Erythroblast (primary cell): ENCODE measurements at regions not wholly inside any gene's neighbourhood (a gene's known extent, or its start where the extent isn't known, plus 50 kb on each side); places are given as distances from the start of the nearest gene placed in this dataset.

Experiments used
- GATA1 ChIP-seq: IDR thresholded peaks from 2 replicates; pipeline ENCODE4 v1.6.1; 2011; ENCODE audit warnings: low read depth, mild to moderate bottlenecking, control low read depth, low read length, moderate library complexity
- POLR2A ChIP-seq: IDR thresholded peaks from 2 replicates; pipeline ENCODE4 v1.6.1; 2011; ENCODE audit warnings: mild to moderate bottlenecking, low read length

DNA sequence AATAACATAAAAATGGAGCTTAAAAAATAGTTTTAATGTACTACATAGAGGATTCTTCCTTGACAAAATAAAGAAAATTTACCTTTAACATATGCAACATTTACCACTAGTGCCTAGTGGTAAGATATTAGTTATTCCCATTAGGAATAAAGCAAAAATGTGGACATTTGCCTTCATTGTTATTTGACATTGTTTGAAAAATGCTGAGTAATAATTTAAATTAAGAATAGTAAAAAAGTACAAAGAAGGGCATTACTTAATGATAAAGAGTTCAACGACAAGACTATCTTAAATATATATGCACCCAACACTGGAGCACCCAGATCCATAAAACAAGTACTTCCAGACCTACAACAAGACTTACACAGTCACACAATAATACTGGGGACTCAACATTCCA lies 125.7 kb downstream of the POLR2M start:
- TF ChIP-seq POLR2A: no peak
- TF ChIP-seq GATA1: no peak
